Fibroblast of lung (primary cell): ENCODE measurements at regions not wholly inside any gene's neighbourhood (a gene's known extent, or its start where the extent isn't known, plus 50 kb on each side); places are given as distances from the start of the nearest gene placed in this dataset.

ENCODE experiments used
- DNase-seq, 2 donors: peaks; one replicate each; pipeline versions ENCODE4 v3.0.0 to v3.0.0-alpha.2; 2010; ENCODE audit warnings: low read depth in 2 of 2
- H2AFZ ChIP-seq: 2 replicates; pipeline ENCODE4 v1.5.1; 2012; ENCODE audit warnings: low read length, control low read depth, inconsistent platforms
- H3K27ac ChIP-seq: 2 replicates; pipeline ENCODE4 v1.5.1; 2011; ENCODE audit warnings: low read length, control low read depth; ENCODE audit not compliant: insufficient read depth
- H3K27me3 ChIP-seq: 2 replicates; pipeline ENCODE4 v1.5.1; 2011; ENCODE audit warnings: mild to moderate bottlenecking, low read length; ENCODE audit not compliant: control insufficient read depth, insufficient read depth
- H3K36me3 ChIP-seq: 2 replicates; pipeline ENCODE4 v1.5.1; 2011; ENCODE audit warnings: low read length; ENCODE audit not compliant: control insufficient read depth, insufficient read depth
- H3K4me1 ChIP-seq: 2 replicates; pipeline ENCODE4 v1.5.1; 2011; ENCODE audit warnings: low read length; ENCODE audit not compliant: control insufficient read depth, insufficient read depth; ENCODE audit errors: extremely low read depth
- H3K4me2 ChIP-seq: 2 replicates; pipeline ENCODE4 v1.5.1; 2011; ENCODE audit warnings: low read length, control low read depth; ENCODE audit not compliant: insufficient read depth; ENCODE audit errors: extremely low read depth
- H3K4me3 ChIP-seq, 4 experiments: fragments of 200-600 bp in 1 of 4; sonication (generic) in 1 of 4; replicated peaks in 1 of 4; 2 replicates each; pipeline ENCODE4 v1.5.1; 2011 to 2016; ENCODE audit warnings: low read length in 4 of 4, low read depth in 3 of 4, mild to moderate bottlenecking in 3 of 4, control low read depth in 2 of 4, inconsistent platforms in 1 of 4, mixed read lengths in 1 of 4; ENCODE audit not compliant: insufficient read depth in 1 of 4; ENCODE audit errors: control extremely low read depth in 1 of 4
- H3K79me2 ChIP-seq: 2 replicates; pipeline ENCODE4 v1.5.1; 2012; ENCODE audit warnings: mild to moderate bottlenecking, low read length, inconsistent platforms; ENCODE audit not compliant: control insufficient read depth, insufficient read depth
- H3K9ac ChIP-seq: 2 replicates; pipeline ENCODE4 v1.5.1; 2011; ENCODE audit warnings: mild to moderate bottlenecking, low read length, control low read depth; ENCODE audit not compliant: insufficient read depth
- H3K9me3 ChIP-seq: 2 replicates; pipeline ENCODE4 v1.5.1; 2012; ENCODE audit warnings: low read depth, low read length; ENCODE audit not compliant: control insufficient read depth, insufficient read depth
- H4K20me1 ChIP-seq: 2 replicates; pipeline ENCODE4 v1.5.1; 2011; ENCODE audit warnings: low read length; ENCODE audit not compliant: control insufficient read depth, insufficient read depth; ENCODE audit errors: extremely low read depth
- CTCF ChIP-seq, 2 donors: IDR thresholded peaks in 1 of 2; conservative IDR thresholded peaks in 1 of 2; 1 replicate in 1 of 2; 2 replicates in 1 of 2; pipeline ENCODE4 v1.5.1; 2011 to 2012; ENCODE audit warnings: low read length in 2 of 2, control low read depth in 1 of 2, inconsistent platforms in 1 of 2, low read depth in 1 of 2, mild to moderate bottlenecking in 1 of 2
- EZH2 ChIP-seq: IDR thresholded peaks from 2 replicates; pipeline ENCODE4 v1.5.1; 2012; ENCODE audit warnings: low read length, control low read depth, mild to moderate bottlenecking; ENCODE audit errors: missing control alignments

DNA sequence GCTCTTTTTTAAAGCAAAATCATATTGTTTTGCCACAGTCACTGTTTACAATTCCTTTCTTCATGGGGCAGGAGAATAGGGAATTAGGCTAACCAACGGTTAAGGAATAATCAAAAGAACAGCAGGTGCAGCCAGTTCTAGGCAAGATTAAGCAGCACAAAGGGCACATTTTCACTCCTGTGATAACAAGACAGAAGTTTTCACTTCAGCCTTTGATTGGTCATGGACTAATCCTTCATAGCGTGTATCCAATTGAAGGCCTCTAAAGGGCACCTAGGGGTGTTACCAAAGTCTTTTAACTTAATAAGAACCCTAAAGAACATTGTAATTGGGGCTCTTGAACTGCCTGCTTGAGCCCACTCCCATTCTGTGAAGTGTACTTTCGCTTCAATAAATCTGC is 206.9 kb upstream of the AMIGO2 start:
- H3K27me3 ChIP-seq = no peaks in the 10 kb centered on the region
- no peaks in the 10 kb centered on the region for H4K20me1 ChIP-seq
- H3K4me2 ChIP-seq = no peak overlapping the region
- TF ChIP-seq CTCF (conservative IDR thresholded peaks at IDR 0.05 in 1 of 2, IDR thresholded peaks at IDR 0.05 in 1 of 2; ENCODE audit: low read depth in 1 of 2, low read length in 2 of 2) (no peak), EZH2 (no peak)
- no peak overlapping the region for H3K9ac ChIP-seq
- H3K9me3 ChIP-seq = no peaks in the 10 kb centered on the region
- H3K27ac ChIP-seq = no peak overlapping the region
- no peak overlapping the region for H2AFZ ChIP-seq
- H3K79me2 ChIP-seq = no peaks in the 10 kb centered on the region
- no peak for DNase-seq
- H3K4me3 ChIP-seq = no peak overlapping the region
- H3K36me3 ChIP-seq = no peaks in the 10 kb centered on the region
- H3K4me1 ChIP-seq = no peaks in the 10 kb centered on the region
